CD4-positive, alpha-beta memory T cell (primary cell): ENCODE measurements at regions not wholly inside any gene's neighbourhood (a gene's known extent, or its start where the extent isn't known, plus 50 kb on each side); places are given as distances from the start of the nearest gene placed in this dataset.
A peak's percentile ranks its signal among the peaks of the same experiment; 100 is the strongest.

Experiments
- CTCF ChIA-PET: fragments of 350-600 bp; sonication (Branson Sonifier 250); formaldehyde crosslinking; loops from one replicate; lab custom pipeline; 2021; ENCODE audit warnings: inconsistent platforms; ENCODE audit not compliant: partially characterized antibody; lab: Charles Lee
- POLR2A ChIA-PET: fragments of 350-600 bp; sonication (Branson Sonifier 250); formaldehyde crosslinking; loops from one replicate; lab custom pipeline; 2021; ENCODE audit not compliant: partially characterized antibody; lab: Charles Lee
- DNase-seq, 5 donors: peaks; one replicate each; pipeline versions ENCODE4 v3.0.0 to v3.0.0-alpha.2; 2020 to 2022; ENCODE audit warnings: mixed read lengths in 1 of 5
- H3K27ac ChIP-seq: one replicate; pipeline ENCODE4 v1.7.0; 2013; ENCODE audit warnings: low read depth, low read length
- H3K27me3 ChIP-seq: 2 replicates; pipeline ENCODE4 v1.7.0; 2013; ENCODE audit warnings: mild to moderate bottlenecking, low read length, moderate library complexity; ENCODE audit not compliant: insufficient read depth
- H3K36me3 ChIP-seq: 2 replicates; pipeline ENCODE4 v1.7.0; 2013; ENCODE audit warnings: mild to moderate bottlenecking, low read length, moderate library complexity; ENCODE audit not compliant: insufficient read depth
- H3K4me1 ChIP-seq: 2 replicates; pipeline ENCODE4 v1.7.0; 2013; ENCODE audit warnings: mild to moderate bottlenecking, low read length, moderate library complexity; ENCODE audit not compliant: insufficient read depth
- H3K4me3 ChIP-seq, 2 donors: one replicate each; pipeline ENCODE4 v1.7.0; 2013; ENCODE audit warnings: low read length in 2 of 2, mild to moderate bottlenecking in 1 of 2
- H3K9me3 ChIP-seq, 2 donors: one replicate each; pipeline ENCODE4 v1.7.0; 2013; ENCODE audit warnings: low read length in 2 of 2, control low read depth in 1 of 2; ENCODE audit not compliant: control insufficient read depth in 1 of 2
- H3K27ac Mint-ChIP-seq, 7 donors: one replicate each; pipeline ENCODE4 v1.8.0; 2020 to 2021; ENCODE audit warnings: mixed read lengths in 7 of 7, mild to moderate bottlenecking in 6 of 7, inconsistent platforms in 3 of 7, moderate library complexity in 3 of 7
- H3K27me3 Mint-ChIP-seq, 2 donors: one replicate each; pipeline ENCODE4 v1.8.0; 2020 to 2021; ENCODE audit warnings: mixed read lengths in 2 of 2
- H3K36me3 Mint-ChIP-seq, 2 donors: one replicate each; pipeline ENCODE4 v1.8.0; 2020 to 2021; ENCODE audit warnings: mixed read lengths in 2 of 2, inconsistent platforms in 1 of 2, mild to moderate bottlenecking in 1 of 2
- H3K4me1 Mint-ChIP-seq, 4 donors: one replicate each; pipeline ENCODE4 v1.8.0; 2020 to 2021; ENCODE audit warnings: mixed read lengths in 4 of 4, mild to moderate bottlenecking in 1 of 4
- H3K4me3 Mint-ChIP-seq, 8 donors: one replicate each; pipeline ENCODE4 v1.8.0; 2020 to 2021; ENCODE audit warnings: mixed read lengths in 8 of 8, mild to moderate bottlenecking in 7 of 8, moderate library complexity in 6 of 8, inconsistent platforms in 3 of 8
- H3K9me3 Mint-ChIP-seq, 8 donors: one replicate each; pipeline ENCODE4 v1.8.0; 2020 to 2021; ENCODE audit warnings: mixed read lengths in 8 of 8, mild to moderate bottlenecking in 5 of 8, inconsistent platforms in 3 of 8, moderate library complexity in 1 of 8
- intact Hi-C: fragments of 100-400 bp; cut with micrococcal nuclease; formaldehyde crosslinking; loops from one replicate; pipeline ENCODE4 v1.15.1; 2023

DNA sequence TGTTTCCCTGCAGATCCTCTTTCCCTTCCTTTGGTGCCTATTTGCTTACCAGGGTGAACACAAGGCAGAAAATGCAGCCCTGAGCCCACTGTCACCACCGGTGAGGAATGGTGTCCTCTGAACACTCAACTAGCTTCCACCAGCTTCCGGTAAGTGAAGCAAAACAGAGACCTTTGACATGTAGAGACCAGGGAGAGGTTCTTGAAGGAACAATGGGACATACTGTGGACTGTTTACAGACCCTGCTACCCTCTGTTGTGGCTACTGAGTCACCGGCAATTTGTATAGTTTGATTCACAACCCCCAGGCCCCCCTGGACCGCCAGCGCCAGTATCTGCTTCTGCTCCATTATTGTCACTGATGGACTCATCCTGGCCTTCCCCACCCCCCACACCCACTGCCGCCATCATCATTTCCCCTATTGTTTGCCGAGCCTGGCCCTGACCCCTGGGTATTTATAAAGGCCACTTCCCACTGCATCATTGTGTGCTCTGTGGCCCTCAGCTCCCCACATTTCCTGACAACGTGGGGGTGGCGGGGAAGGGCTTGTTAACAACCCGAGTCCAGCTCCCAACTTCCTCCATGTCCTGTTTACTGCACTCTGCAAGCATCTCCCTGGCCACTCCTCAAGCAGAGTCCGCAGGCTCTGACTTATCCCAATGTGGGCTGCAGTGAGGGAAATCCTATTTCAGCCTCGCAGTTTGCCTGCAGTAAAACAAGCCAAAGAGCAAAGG is 252.9 kb downstream of the ETS1 start:
- ChIA-PET POLR2A (interaction anchor here (0.9 to 7.2 kb wide), 6 partner anchors 11 to 148 kb away, joined by 3 to 75 read pairs (median 3); no protein-coding TSS in a partner anchor), CTCF (interaction anchor here (0.8 kb wide), 2 partner anchors 30 to 51 kb away, joined by 3 read pairs; no protein-coding TSS in a partner anchor)
- H3K27ac ChIP-seq = no peak overlapping the region
- H3K4me1 Mint-ChIP-seq = peaks cover 43 to 75% (median 59%) of the 10 kb centered on the region in 4 donors
- peak overlapping the region in 3 of 7 donors; percentile 37 to 72 (median 55) for H3K27ac Mint-ChIP-seq
- no peak for DNase-seq
- H3K27me3 ChIP-seq = no peaks in the 10 kb centered on the region
- H3K4me3 Mint-ChIP-seq = no peak overlapping the region
- no peaks in the 10 kb centered on the region for H3K9me3 ChIP-seq
- H3K4me1 ChIP-seq = peaks cover 37% of the 10 kb centered on the region
- no peaks in the 10 kb centered on the region for H3K36me3 ChIP-seq
- no peaks in the 10 kb centered on the region for H3K36me3 Mint-ChIP-seq
- H3K27me3 Mint-ChIP-seq = no peaks in the 10 kb centered on the region
- peaks cover 0 to 2% (median 0%) of the 10 kb centered on the region in 8 donors for H3K9me3 Mint-ChIP-seq
- intact Hi-C loops = no loop called here
- H3K4me3 ChIP-seq = no peak overlapping the region

DNA sequence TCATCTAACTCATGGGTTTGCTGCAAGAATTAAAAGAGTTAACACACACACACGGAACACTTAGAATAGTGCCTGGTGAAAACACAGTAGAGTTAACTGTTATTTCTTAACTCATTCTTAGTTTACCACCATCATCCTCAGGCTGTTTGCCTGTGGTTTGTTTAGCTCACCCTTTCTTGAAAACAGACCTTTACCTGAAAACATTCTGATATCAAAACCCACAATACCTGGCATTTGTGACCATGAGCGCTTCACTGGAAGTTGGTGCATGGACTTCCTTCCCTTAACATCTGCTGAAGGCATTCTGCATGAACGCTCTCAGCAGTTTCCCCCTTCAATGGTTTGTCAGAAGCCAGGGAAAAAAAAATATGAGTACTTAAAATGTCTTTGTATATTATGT is 256.0 kb downstream of the ETS1 start:
- ChIA-PET CTCF (interaction anchor here (0.9 to 2.2 kb wide), 4 partner anchors 8 to 29 kb away, joined by 3 to 7 read pairs (median 4); no protein-coding TSS in a partner anchor), POLR2A (interaction anchor here (1.4 to 21.6 kb wide), 5 partner anchors 10 to 181 kb away, joined by 3 to 541 read pairs (median 436); no protein-coding TSS in a partner anchor)
- DNase-seq = no peak
- H3K27ac ChIP-seq = peak overlapping the region; percentile 63
- Mint-ChIP-seq H3K4me1 (peaks cover 54 to 77% (median 66%) of the 10 kb centered on the region in 4 donors), H3K36me3 (no peaks in the 10 kb centered on the region), H3K9me3 (no peaks in the 10 kb centered on the region), H3K4me3 (peak overlapping the region in 6 of 8 donors; percentile 8 to 58 (median 32)), H3K27me3 (no peaks in the 10 kb centered on the region), H3K27ac (peak overlapping the region; percentile 87 to 99 (median 97))
- intact Hi-C loops = no loop called here
- H3K9me3 ChIP-seq = no peaks in the 10 kb centered on the region
- no peak overlapping the region for H3K4me3 ChIP-seq
- peaks cover 55% of the 10 kb centered on the region for H3K4me1 ChIP-seq
- no peaks in the 10 kb centered on the region for H3K27me3 ChIP-seq
- no peaks in the 10 kb centered on the region for H3K36me3 ChIP-seq

DNA sequence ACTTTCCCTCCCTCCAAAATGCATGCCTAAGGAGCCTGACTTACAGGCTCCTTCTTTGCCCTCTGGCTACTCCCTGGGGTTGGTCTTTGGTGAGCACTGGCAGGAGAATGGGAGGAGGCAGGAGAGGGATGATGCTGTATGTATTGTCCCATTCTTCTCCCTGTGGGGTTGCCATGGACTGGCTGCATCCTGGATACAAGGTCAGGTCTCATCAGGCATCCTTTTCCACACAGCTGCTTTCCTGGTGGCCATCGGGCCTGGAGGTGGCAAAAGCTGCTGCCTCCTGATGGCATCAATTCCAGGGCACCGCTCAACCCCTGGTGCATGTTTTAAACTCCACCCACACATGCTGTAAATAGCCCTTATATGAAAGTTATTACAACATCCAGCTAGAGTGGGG is 257.2 kb downstream of the ETS1 start:
- Histone ChIP-seq H3K27ac (peak overlapping the region; percentile 63), H3K4me3 (no peak overlapping the region), H3K9me3 (no peaks in the 10 kb centered on the region), H3K4me1 (peaks cover 65% of the 10 kb centered on the region), H3K36me3 (no peaks in the 10 kb centered on the region), H3K27me3 (no peaks in the 10 kb centered on the region)
- peaks cover 54 to 81% (median 66%) of the 10 kb centered on the region in 4 donors for H3K4me1 Mint-ChIP-seq
- intact Hi-C loops = no loop called here
- POLR2A ChIA-PET = interaction anchor here (1.4 to 21.6 kb wide), 6 partner anchors 12 to 182 kb away, joined by 3 to 541 read pairs (median 232); no protein-coding TSS in a partner anchor
- H3K27me3 Mint-ChIP-seq = no peaks in the 10 kb centered on the region
- H3K36me3 Mint-ChIP-seq = no peaks in the 10 kb centered on the region
- H3K4me3 Mint-ChIP-seq = peak overlapping the region in 6 of 8 donors; percentile 49 to 79 (median 64)
- CTCF ChIA-PET = interaction anchor here (0.6 to 2.2 kb wide), 3 partner anchors 14 to 289 kb away, joined by 3 to 7 read pairs (median 5); no protein-coding TSS in a partner anchor
- no peaks in the 10 kb centered on the region for H3K9me3 Mint-ChIP-seq
- no peak for DNase-seq
- peak overlapping the region; percentile 87 to 99 (median 97) for H3K27ac Mint-ChIP-seq

DNA sequence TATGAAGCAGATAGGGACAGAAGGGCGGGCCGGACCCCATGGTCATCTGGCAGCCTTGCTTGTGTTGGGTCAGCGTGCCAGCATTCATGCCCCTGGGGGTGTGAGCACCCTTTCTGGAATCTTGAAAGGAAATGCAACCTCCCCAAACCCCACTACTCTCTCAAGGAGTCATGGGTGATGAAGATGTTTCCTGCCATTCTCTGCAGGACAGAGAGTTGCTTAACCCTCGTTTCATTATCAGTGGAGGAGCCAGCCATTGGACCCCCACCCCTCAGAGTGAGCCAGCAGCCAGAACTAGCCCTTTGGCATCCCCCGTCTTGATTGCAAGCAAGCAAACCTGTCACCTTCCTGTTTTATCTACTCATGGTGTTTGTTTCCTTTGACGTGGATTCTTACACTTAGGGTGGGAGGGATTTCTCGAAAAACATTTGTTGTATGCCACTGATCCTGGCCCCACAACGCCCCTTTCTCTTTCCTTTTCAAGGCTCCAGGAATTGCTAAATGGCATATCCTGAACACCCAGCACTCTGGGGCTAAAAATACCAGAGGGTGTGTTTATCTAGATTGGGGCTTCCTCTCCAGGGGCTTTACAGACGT is 258.3 kb downstream of the ETS1 start:
- Mint-ChIP-seq H3K9me3 (no peaks in the 10 kb centered on the region), H3K4me3 (peak overlapping the region; percentile 39 to 83 (median 74)), H3K4me1 (peaks cover 65 to 90% (median 73%) of the 10 kb centered on the region in 4 donors), H3K27ac (peak overlapping the region; percentile 87 to 99 (median 97)), H3K27me3 (no peaks in the 10 kb centered on the region), H3K36me3 (no peaks in the 10 kb centered on the region)
- ChIA-PET CTCF (no interaction called here), POLR2A (interaction anchor here (1.2 to 21.6 kb wide), 7 partner anchors 11 to 183 kb away, joined by 3 to 541 read pairs (median 28); no protein-coding TSS in a partner anchor)
- peak overlapping the region in 1 of 2 donors; percentile 8 for H3K4me3 ChIP-seq
- H3K27ac ChIP-seq = peak overlapping the region; percentile 63
- peaks cover 77% of the 10 kb centered on the region for H3K4me1 ChIP-seq
- peak; percentile 64 to 77 (median 66) for DNase-seq
- no peaks in the 10 kb centered on the region for H3K9me3 ChIP-seq
- H3K36me3 ChIP-seq = no peaks in the 10 kb centered on the region
- no peaks in the 10 kb centered on the region for H3K27me3 ChIP-seq
- intact Hi-C loops = no loop called here

DNA sequence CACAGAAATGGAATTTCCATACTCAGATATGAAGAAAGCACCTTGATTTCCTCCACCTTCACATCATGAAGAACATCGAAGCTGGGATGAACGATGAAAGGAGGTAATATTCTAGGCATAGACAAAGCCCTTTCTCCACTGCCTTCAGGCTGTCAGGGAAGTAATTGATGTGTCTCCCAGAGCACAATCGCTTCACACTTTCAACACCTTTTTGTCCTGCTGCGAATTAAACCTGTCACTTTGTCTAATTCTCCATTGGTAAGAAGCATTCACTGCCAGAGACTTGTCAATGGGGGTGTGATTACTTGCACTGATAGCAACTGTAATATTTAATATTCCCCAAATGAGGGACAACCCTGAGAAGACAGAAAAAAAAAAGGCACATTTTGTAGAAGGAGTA is 260.1 kb downstream of the ETS1 start:
- H3K4me3 ChIP-seq = no peak overlapping the region
- Mint-ChIP-seq H3K9me3 (no peaks in the 10 kb centered on the region), H3K36me3 (no peaks in the 10 kb centered on the region), H3K27ac (peak overlapping the region; percentile 87 to 99 (median 97)), H3K27me3 (no peaks in the 10 kb centered on the region), H3K4me1 (peaks cover 78 to 94% (median 87%) of the 10 kb centered on the region in 4 donors), H3K4me3 (peak overlapping the region in 6 of 8 donors; percentile 33 to 81 (median 47))
- intact Hi-C loops = no loop called here
- peak overlapping the region; percentile 92 for H3K27ac ChIP-seq
- no peak for DNase-seq
- peaks cover 95% of the 10 kb centered on the region for H3K4me1 ChIP-seq
- no peaks in the 10 kb centered on the region for H3K9me3 ChIP-seq
- CTCF ChIA-PET = interaction anchor here (0.8 to 0.9 kb wide), 2 partner anchors 12 to 15 kb away, joined by 3 to 4 read pairs; no protein-coding TSS in a partner anchor
- POLR2A ChIA-PET = interaction anchor here (1.0 to 21.6 kb wide), 6 partner anchors 14 to 185 kb away, joined by 4 to 541 read pairs (median 232); no protein-coding TSS in a partner anchor
- no peaks in the 10 kb centered on the region for H3K27me3 ChIP-seq
- H3K36me3 ChIP-seq = no peaks in the 10 kb centered on the region

DNA sequence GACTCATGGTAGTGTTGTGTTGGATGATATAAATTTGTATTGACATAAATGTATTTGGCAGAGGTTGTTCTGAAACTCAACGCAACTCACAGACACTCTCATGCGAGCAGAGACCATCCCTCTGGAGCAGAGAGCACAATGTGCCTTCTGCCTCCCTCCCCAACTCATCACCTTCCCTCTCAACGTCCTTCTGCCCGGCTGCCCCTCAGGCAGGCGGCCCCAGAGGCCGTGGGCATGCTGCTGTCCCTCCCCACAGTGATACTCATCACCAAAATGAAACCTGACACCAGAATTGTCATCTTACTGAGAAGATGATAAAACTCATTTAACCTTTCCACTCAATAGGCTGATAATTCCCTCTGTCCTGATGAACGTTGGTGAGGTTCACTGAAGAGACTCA is 260.6 kb downstream of the ETS1 start:
- POLR2A ChIA-PET = interaction anchor here (0.7 to 21.6 kb wide), 8 partner anchors 10 to 185 kb away, joined by 3 to 541 read pairs (median 161); no protein-coding TSS in a partner anchor
- H3K36me3 ChIP-seq = no peaks in the 10 kb centered on the region
- CTCF ChIA-PET = interaction anchor here (0.8 to 6.3 kb wide), 11 partner anchors 12 to 304 kb away, joined by 3 to 88 read pairs (median 4); no protein-coding TSS in a partner anchor
- H3K27ac ChIP-seq = peak overlapping the region; percentile 92
- no peaks in the 10 kb centered on the region for H3K9me3 Mint-ChIP-seq
- no peaks in the 10 kb centered on the region for H3K36me3 Mint-ChIP-seq
- H3K4me3 Mint-ChIP-seq = peak overlapping the region in 7 of 8 donors; percentile 33 to 81 (median 47)
- intact Hi-C loops = no loop called here
- no peaks in the 10 kb centered on the region for H3K27me3 ChIP-seq
- no peaks in the 10 kb centered on the region for H3K27me3 Mint-ChIP-seq
- no peak overlapping the region for H3K4me3 ChIP-seq
- DNase-seq = no peak
- peaks cover 78 to 97% (median 90%) of the 10 kb centered on the region in 4 donors for H3K4me1 Mint-ChIP-seq
- H3K9me3 ChIP-seq = no peaks in the 10 kb centered on the region
- peak overlapping the region; percentile 87 to 99 (median 97) for H3K27ac Mint-ChIP-seq
- peaks cover 98% of the 10 kb centered on the region for H3K4me1 ChIP-seq
